ENCODE measurements at regions not wholly inside any gene's neighbourhood (a gene's known extent, or its start where the extent isn't known, plus 50 kb on each side); places are given as distances from the start of the nearest gene placed in this dataset.

GRCh38 chr16:86651823-86652222, 73.5 kb downstream of the FOXL1 start:
- Histone ChIP-seq H3K27ac (ENCODE audit: low read depth in 1 of 2, low read length in 2 of 2) (no peak overlapping the region), H3K9me3 (ENCODE audit: control insufficient read depth in 4 of 4, low read length in 3 of 4) (peaks cover 0 to 5% (median 3%) of the 10 kb centered on the region in 4 donors), H3K36me3 (ENCODE audit: control insufficient read depth in 4 of 4, insufficient read depth in 3 of 4, low read depth in 1 of 4, low read length in 3 of 4) (no peaks in the 10 kb centered on the region), H3K27me3 (ENCODE audit: control insufficient read depth in 4 of 4, insufficient read depth in 4 of 4, low read length in 3 of 4) (peaks cover 0 to 3% (median 0%) of the 10 kb centered on the region in 4 donors), H3K4me1 (ENCODE audit: control insufficient read depth in 4 of 4, insufficient read depth in 4 of 4, low read length in 3 of 4) (no peaks in the 10 kb centered on the region), H3K4me3 (ENCODE audit: low read depth in 1 of 3, low read length in 3 of 3) (no peak overlapping the region), H3K9ac (ENCODE audit: low read depth in 1 of 2, low read length in 2 of 2) (no peak overlapping the region)
- WGBS: 70% methylated on average over 6 of the region's 6 CpGs
- TF ChIP-seq YY1 (IDR thresholded peaks at IDR 0.05): no peak
- TF ChIP-seq EGR1 (IDR thresholded peaks at IDR 0.05; ENCODE audit: low read depth in 2 of 2): no peak
- no peak for TF ChIP-seq HNF4A (conservative IDR thresholded peaks at IDR 0.05)
- no peak for TF ChIP-seq ATF3 (IDR thresholded peaks at IDR 0.05)
- no peak for TF ChIP-seq RAD21 (IDR thresholded peaks at IDR 0.05)
- no peak for TF ChIP-seq GABPA (IDR thresholded peaks at IDR 0.05 in 1 of 2, conservative IDR thresholded peaks at IDR 0.05 in 1 of 2)
- no peak for TF ChIP-seq FOXA2 (IDR thresholded peaks at IDR 0.05)
- TF ChIP-seq CTCF (IDR thresholded peaks at IDR 0.05; ENCODE audit: low read depth, low read length, missing input control): no peak
- TF ChIP-seq FOXA1 (IDR thresholded peaks at IDR 0.05): no peak
- TF ChIP-seq NR2F2 (IDR thresholded peaks at IDR 0.05): no peak
- TF ChIP-seq, protein P1, sequence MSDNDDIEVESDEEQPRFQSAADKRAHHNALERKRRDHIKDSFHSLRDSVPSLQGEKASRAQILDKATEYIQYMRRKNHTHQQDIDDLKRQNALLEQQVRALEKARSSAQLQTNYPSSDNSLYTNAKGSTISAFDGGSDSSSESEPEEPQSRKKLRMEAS (IDR thresholded peaks at IDR 0.05): no peak
- no peak for TF ChIP-seq RXRA (IDR thresholded peaks at IDR 0.05)
- TF ChIP-seq TAF1 (conservative IDR thresholded peaks at IDR 0.05): no peak
- no peak for DNase-seq (ENCODE audit: low spot score)

- no peaks in the 10 kb centered on the region for H3K4me1 ChIP-seq (ENCODE audit: control insufficient read depth in 4 of 4, insufficient read depth in 4 of 4, low read length in 3 of 4)
- no peak for DNase-seq (ENCODE audit: low spot score)
- H3K9ac ChIP-seq (ENCODE audit: low read depth in 1 of 2, low read length in 2 of 2): no peak overlapping the region
- H3K4me3 ChIP-seq (ENCODE audit: low read depth in 1 of 3, low read length in 3 of 3): no peak overlapping the region
- peaks cover 0 to 3% (median 0%) of the 10 kb centered on the region in 4 donors for H3K27me3 ChIP-seq (ENCODE audit: control insufficient read depth in 4 of 4, insufficient read depth in 4 of 4, low read length in 3 of 4)
- H3K9me3 ChIP-seq (ENCODE audit: control insufficient read depth in 4 of 4, low read length in 3 of 4): no peaks in the 10 kb centered on the region
- no peaks in the 10 kb centered on the region for H3K36me3 ChIP-seq (ENCODE audit: control insufficient read depth in 4 of 4, insufficient read depth in 3 of 4, low read depth in 1 of 4, low read length in 3 of 4)
- no peak overlapping the region for H3K27ac ChIP-seq (ENCODE audit: low read depth in 1 of 2, low read length in 2 of 2)
- no peak for TF ChIP-seq ATF3 (IDR thresholded peaks at IDR 0.05)
- TF ChIP-seq ZBTB33 (IDR thresholded peaks at IDR 0.05): no peak
- TF ChIP-seq HNF4A (conservative IDR thresholded peaks at IDR 0.05): no peak
- TF ChIP-seq FOXA1 (IDR thresholded peaks at IDR 0.05): no peak
- 74% methylated on average over 13 of the region's 13 CpGs for WGBS
Observed at GRCh38 chr16:86653285-86654006, 75.1 kb downstream of the FOXL1 start.

Measured in liver (tissue), 8 donors.